Body of pancreas (tissue), 4 donors: ENCODE measurements at regions not wholly inside any gene's neighbourhood (a gene's known extent, or its start where the extent isn't known, plus 50 kb on each side); places are given as distances from the start of the nearest gene placed in this dataset.

Experiments used
- ATAC-seq: fragments of 150-250 bp; one replicate; pipeline ENCODE4 v1.9.1; 2016
- DNase-seq, 4 donors: peaks; one replicate each; pipeline ENCODE4 v3.0.0-alpha.2; 2019
- H3K27ac ChIP-seq, 4 donors: fragments of 200-600 bp; sonication (generic); 1 replicate in 3 of 4; 2 replicates in 1 of 4; pipeline versions ENCODE4 v1.5.1 to v1.6.1; 2016 to 2019; ENCODE audit warnings: mild to moderate bottlenecking in 1 of 4, mixed read lengths in 1 of 4, moderate library complexity in 1 of 4
- H3K27me3 ChIP-seq, 2 donors: fragments of 200-600 bp; sonication (generic); one replicate each; pipeline ENCODE4 v1.6.0; 2016; ENCODE audit warnings: mild to moderate bottlenecking in 1 of 2
- H3K36me3 ChIP-seq, 2 donors: fragments of 200-600 bp; sonication (generic); replicated peaks in 1 of 2; 2 replicates each; pipeline ENCODE4 v1.5.1; 2016; ENCODE audit warnings: low read depth in 2 of 2; ENCODE audit not compliant: insufficient read depth in 1 of 2
- H3K4me1 ChIP-seq: fragments of 200-600 bp; sonication (generic); one replicate; pipeline ENCODE4 v1.6.0; 2016
- H3K4me3 ChIP-seq, 2 donors: fragments of 200-600 bp; sonication (generic); 1 replicate in 1 of 2; 2 replicates in 1 of 2; pipeline ENCODE4 v1.5.1; 2016 to 2019
- H3K9me3 ChIP-seq, 3 donors: fragments of 200-600 bp; sonication (generic); 1 replicate in 2 of 3; 2 replicates in 1 of 3; pipeline ENCODE4 v1.5.1; 2016
- CTCF ChIP-seq, 7 experiments: fragments of 450-650 bp in 4 of 7; fragments of 200-600 bp in 3 of 7; sonication (generic) in 3 of 7; IDR thresholded peaks; one replicate each; pipeline ENCODE4 v1.5.1; 2016 to 2019; ENCODE audit warnings: antibody characterized with exemption in 7 of 7
- POLR2A ChIP-seq, 3 donors: fragments of 450-650 bp; IDR thresholded peaks; one replicate each; pipeline ENCODE4 v1.6.1; 2016; ENCODE audit warnings: antibody characterized with exemption in 3 of 3, mild to moderate bottlenecking in 2 of 3
- WGBS, 2 donors: methylation state at CpG; one replicate each; pipeline ENCODE4 v1.1.5; 2017; 5-methylcytosine and 5-hydroxymethylcytosine counted together
- intact Hi-C: fragments of 100-400 bp; cut with DNase I; formaldehyde crosslinking; loops from one replicate; pipeline ENCODE4 v1.15.1; 2023

GRCh38 chr2:104290566-104290891, 563.4 kb upstream of the POU3F3 start:
- Histone ChIP-seq H3K4me3 (no peak overlapping the region), H3K4me1 (peaks cover 4% of the 10 kb centered on the region), H3K27me3 (no peaks in the 10 kb centered on the region), H3K9me3 (no peaks in the 10 kb centered on the region), H3K27ac (no peak overlapping the region), H3K36me3 (no peaks in the 10 kb centered on the region)
- TF ChIP-seq POLR2A (IDR thresholded peaks at IDR 0.05) (no peak), CTCF (IDR thresholded peaks at IDR 0.05) (no peak)
- no peak for DNase-seq
- ATAC-seq, result no peak
- intact Hi-C loops, result no loop called here
- 53 to 68% methylated on average over 3 of the region's 3 CpGs for WGBS, 2 donors

- DNase-seq (no peak), ATAC-seq (no peak)
- no peak for TF ChIP-seq POLR2A (IDR thresholded peaks at IDR 0.05)
- no peak for TF ChIP-seq CTCF (IDR thresholded peaks at IDR 0.05)
- intact Hi-C loops, result no loop called here
- no peaks in the 10 kb centered on the region for H3K36me3 ChIP-seq
- 43 to 45% methylated on average over 4 of the region's 4 CpGs for WGBS, 2 donors
- no peak overlapping the region for H3K27ac ChIP-seq
- H3K4me1 ChIP-seq, result no peaks in the 10 kb centered on the region
- H3K9me3 ChIP-seq, result no peaks in the 10 kb centered on the region
- no peaks in the 10 kb centered on the region for H3K27me3 ChIP-seq
- no peak overlapping the region for H3K4me3 ChIP-seq
Measured at GRCh38 chr2:104312684-104313083, 541.2 kb upstream of the POU3F3 start.

- no peak for TF ChIP-seq POLR2A (IDR thresholded peaks at IDR 0.05)
- TF ChIP-seq CTCF (IDR thresholded peaks at IDR 0.05), result no peak
- Histone ChIP-seq H3K4me3 (no peak overlapping the region), H3K27me3 (no peaks in the 10 kb centered on the region), H3K27ac (no peak overlapping the region), H3K36me3 (no peaks in the 10 kb centered on the region), H3K4me1 (peaks cover 12% of the 10 kb centered on the region), H3K9me3 (no peaks in the 10 kb centered on the region)
- DNase-seq, result no peak
- intact Hi-C loops, result no loop called here
- ATAC-seq, result no peak
- WGBS, 2 donors, result 58 to 69% methylated on average over 6 of the region's 6 CpGs
Measured at GRCh38 chr2:104318001-104318665, 535.8 kb upstream of the POU3F3 start.

GRCh38 chr2:104321116-104321795, 532.7 kb upstream of the POU3F3 start:
- peak overlapping the region in 1 of 4 donors; percentile 44 for H3K27ac ChIP-seq
- TF ChIP-seq POLR2A (IDR thresholded peaks at IDR 0.05) (no peak), CTCF (IDR thresholded peaks at IDR 0.05) (no peak)
- H3K4me3 ChIP-seq, result no peak overlapping the region
- DNase-seq (no peak), ATAC-seq (no peak)
- H3K27me3 ChIP-seq, result no peaks in the 10 kb centered on the region
- H3K4me1 ChIP-seq, result peaks cover 12% of the 10 kb centered on the region
- intact Hi-C loops, result no loop called here
- no peaks in the 10 kb centered on the region for H3K9me3 ChIP-seq
- WGBS, 2 donors, result 37 to 41% methylated on average over 9 of the region's 9 CpGs
- no peaks in the 10 kb centered on the region for H3K36me3 ChIP-seq
